HCT116 (cell line): ENCODE measurements at regions not wholly inside any gene's neighbourhood (a gene's known extent, or its start where the extent isn't known, plus 50 kb on each side); places are given as distances from the start of the nearest gene placed in this dataset.

Experiments
- ATAC-seq: fragments of 200-7000 bp; cut with Tn5 transposase; 2 replicates; pipeline ENCODE4 v1.9.1; 2020; ENCODE audit warnings: mild to moderate bottlenecking, moderate library complexity
- BruUV-seq: library from RNA; stranded (reverse); fragments of 400-500 nt; replicated peaks from 2 replicates; lab custom pipeline; 2021; lab: Mats Ljungman, UMichigan
- CTCF ChIA-PET: fragments of 300-600 bp; sonication (Branson Sonifier 250); formaldehyde crosslinking; loops from one replicate; lab custom pipeline; 2021; ENCODE audit warnings: antibody characterized with exemption; lab: Charles Lee
- POLR2A ChIA-PET: fragments of 300-600, 350-600 bp; sonication (Branson Sonifier 250); formaldehyde crosslinking; loops from one replicate; lab custom pipeline; 2021; ENCODE audit warnings: antibody characterized with exemption; lab: Charles Lee
- RAD21 ChIA-PET, 2 experiments: fragments of 300-600 bp; sonication (Branson Sonifier 250); formaldehyde crosslinking; loops; one replicate each; lab custom pipeline; 2023; ENCODE audit warnings: low total read pairs in 2 of 2; ENCODE audit not compliant: uncharacterized antibody in 2 of 2, unreplicated experiment in 2 of 2, low non-redundant PET in 1 of 2; lab: Charles Lee
- DNase-seq: peaks from one replicate; pipeline ENCODE4 v3.0.0-alpha.2; 2010; ENCODE audit warnings: low read depth, low spot score
- H2AFZ ChIP-seq: fragments of 200-600 bp; shearing (Covaris generic), sonication (generic); 2 replicates; pipeline ENCODE4 v1.6.1; 2017; ENCODE audit warnings: low read depth, mixed run types, mixed read lengths, antibody characterized with exemption, low read length; ENCODE audit not compliant: poor library complexity, severe bottlenecking
- H3K27ac ChIP-seq: 2 replicates; pipeline ENCODE4 v1.5.1; 2012; ENCODE audit warnings: low read depth, low read length
- H3K27me3 ChIP-seq: fragments of 200-600 bp; sonication (generic); 2 replicates; pipeline ENCODE4 v1.6.1; 2016; ENCODE audit warnings: mixed run types, low read length, mixed read lengths; ENCODE audit not compliant: insufficient read depth
- H3K36me3 ChIP-seq, 2 experiments: fragments of 200-500 bp in 1 of 2; fragments of 200-600 bp in 1 of 2; sonication (Bioruptor generic) in 1 of 2; sonication (generic) in 1 of 2; 2 replicates each; pipeline versions ENCODE4 v1.5.1 to v1.6.1; 2014 to 2016; ENCODE audit warnings: low read length in 2 of 2, inconsistent platforms in 1 of 2, mixed read lengths in 1 of 2, mixed run types in 1 of 2; ENCODE audit not compliant: insufficient read depth in 2 of 2, control insufficient read depth in 1 of 2
- H3K4me1 ChIP-seq, 2 experiments: fragments of 200-600 bp in 1 of 2; sonication (generic) in 1 of 2; 2 replicates each; pipeline versions ENCODE4 v1.5.1 to v1.6.1; 2012 to 2017; ENCODE audit warnings: low read length in 2 of 2, inconsistent platforms in 1 of 2, mild to moderate bottlenecking in 1 of 2, mixed read lengths in 1 of 2, mixed run types in 1 of 2, moderate library complexity in 1 of 2; ENCODE audit not compliant: insufficient read depth in 2 of 2, control insufficient read depth in 1 of 2
- H3K4me2 ChIP-seq: fragments of 200-600 bp; sonication (generic); 2 replicates; pipeline ENCODE4 v1.6.1; 2017; ENCODE audit warnings: mixed run types, low read length, mixed read lengths
- H3K4me3 ChIP-seq, 2 experiments: fragments of 200-600 bp in 1 of 2; sonication (generic) in 1 of 2; replicated peaks in 1 of 2; 2 replicates each; pipeline ENCODE4 v1.5.1; 2011 to 2016; ENCODE audit warnings: low read length in 2 of 2, control low read depth in 1 of 2, low read depth in 1 of 2, mild to moderate bottlenecking in 1 of 2, mixed read lengths in 1 of 2, mixed run types in 1 of 2
- H3K79me2 ChIP-seq: fragments of 200-600 bp; sonication (generic); 2 replicates; pipeline ENCODE4 v1.6.1; 2017; ENCODE audit warnings: mild to moderate bottlenecking, mixed run types, low read length, moderate library complexity, mixed read lengths; ENCODE audit not compliant: insufficient read depth
- H3K9ac ChIP-seq: fragments of 200-600 bp; sonication (generic); 2 replicates; pipeline ENCODE4 v1.6.1; 2016; ENCODE audit warnings: low read length, mixed read lengths
- H3K9me2 ChIP-seq: fragments of 200-600 bp; sonication (generic), shearing (Covaris generic); 2 replicates; pipeline ENCODE4 v1.6.1; 2017; ENCODE audit warnings: mixed run types, mild to moderate bottlenecking, moderate library complexity; ENCODE audit not compliant: insufficient read depth
- H3K9me3 ChIP-seq, 2 experiments: fragments of 200-500 bp in 1 of 2; fragments of 200-600 bp in 1 of 2; sonication (Bioruptor generic) in 1 of 2; sonication (generic) in 1 of 2; 2 replicates each; pipeline ENCODE4 v1.6.1; 2014 to 2017; ENCODE audit warnings: low read length in 2 of 2, mixed read lengths in 2 of 2, inconsistent platforms in 1 of 2, low read depth in 1 of 2, mild to moderate bottlenecking in 1 of 2, mixed run types in 1 of 2, moderate library complexity in 1 of 2; ENCODE audit not compliant: control insufficient read depth in 1 of 2, insufficient read depth in 1 of 2
- H4K20me1 ChIP-seq: fragments of 200-600 bp; sonication (generic), shearing (Covaris generic); 2 replicates; pipeline ENCODE4 v1.6.1; 2017; ENCODE audit warnings: mixed run types, mild to moderate bottlenecking, moderate library complexity; ENCODE audit not compliant: insufficient read depth
- ATF3 ChIP-seq: IDR thresholded peaks from 2 replicates; pipeline ENCODE4 v1.6.1; 2012
- CBX3 ChIP-seq: IDR thresholded peaks from 2 replicates; pipeline ENCODE4 v1.6.1; 2012; ENCODE audit warnings: low read depth
- CEBPB ChIP-seq: IDR thresholded peaks from 2 replicates; pipeline ENCODE4 v1.6.1; 2012; ENCODE audit warnings: low read depth
- CTCF ChIP-seq, 3 experiments: fragments of 200-600 bp in 1 of 3; sonication (generic) in 1 of 3; IDR thresholded peaks in 2 of 3; conservative IDR thresholded peaks in 1 of 3; 2 replicates each; pipeline ENCODE4 v1.5.1; 2012 to 2017; ENCODE audit warnings: low read depth in 2 of 3, low read length in 2 of 3, antibody characterized with exemption in 1 of 3, borderline replicate concordance in 1 of 3, control low read depth in 1 of 3, mild to moderate bottlenecking in 1 of 3, mixed read lengths in 1 of 3, mixed run types in 1 of 3, moderate library complexity in 1 of 3; ENCODE audit not compliant: insufficient read depth in 1 of 3
- EGR1 ChIP-seq: IDR thresholded peaks from 2 replicates; pipeline ENCODE4 v1.6.1; 2012; ENCODE audit warnings: low read depth
- ELF1 ChIP-seq: IDR thresholded peaks from 2 replicates; pipeline ENCODE4 v1.6.1; 2012; ENCODE audit warnings: low read depth, borderline replicate concordance
- EZH2 ChIP-seq: fragments of 200-600 bp; sonication (generic); IDR thresholded peaks from 2 replicates; pipeline ENCODE4 v1.6.1; 2017; ENCODE audit warnings: antibody characterized with exemption, mixed run types
- FOSL1 ChIP-seq: IDR thresholded peaks from 2 replicates; pipeline ENCODE4 v1.6.1; 2012; ENCODE audit warnings: low read depth
- JUND ChIP-seq: IDR thresholded peaks from 2 replicates; pipeline ENCODE4 v1.6.1; 2012
- MAX ChIP-seq: IDR thresholded peaks from 2 replicates; pipeline ENCODE4 v1.6.1; 2012
- POLR2AphosphoS5 ChIP-seq: IDR thresholded peaks from 2 replicates; pipeline ENCODE4 v1.6.1; 2011; ENCODE audit warnings: mild to moderate bottlenecking, low read depth, low read length, moderate library complexity
- RAD21 ChIP-seq: IDR thresholded peaks from 2 replicates; pipeline ENCODE4 v1.6.1; 2012; ENCODE audit warnings: low read depth, mild to moderate bottlenecking
- REST ChIP-seq: IDR thresholded peaks from 2 replicates; pipeline ENCODE4 v1.6.1; 2012; ENCODE audit warnings: low read depth
- SIN3A ChIP-seq: IDR thresholded peaks from 2 replicates; pipeline ENCODE4 v1.6.1; 2012; ENCODE audit warnings: low read depth
- SP1 ChIP-seq: IDR thresholded peaks from 2 replicates; pipeline ENCODE4 v1.6.1; 2012; ENCODE audit warnings: low read depth
- TCF7L2 ChIP-seq: IDR thresholded peaks from 2 replicates; pipeline ENCODE4 v1.7.0; 2011; ENCODE audit warnings: borderline replicate concordance, inconsistent platforms; ENCODE audit not compliant: insufficient read depth, insufficient read length; ENCODE audit errors: extremely low read depth
- YY1 ChIP-seq: IDR thresholded peaks from 2 replicates; pipeline ENCODE4 v1.6.1; 2011; ENCODE audit warnings: low read length, low read depth, moderate library complexity, mild to moderate bottlenecking; ENCODE audit not compliant: insufficient replicate concordance; ENCODE audit errors: extremely low read depth
- ZBTB33 ChIP-seq: IDR thresholded peaks from 2 replicates; pipeline ENCODE4 v1.6.1; 2011; ENCODE audit warnings: mild to moderate bottlenecking, low read length, moderate library complexity; ENCODE audit not compliant: insufficient replicate concordance; ENCODE audit errors: extremely low read depth
- ZFX ChIP-seq: fragments of 450-650 bp; IDR thresholded peaks from 2 replicates; pipeline ENCODE4 v1.6.1; 2017
- ZNF274 ChIP-seq: fragments of 200-500 bp; sonication (Bioruptor generic); IDR thresholded peaks from 2 replicates; pipeline ENCODE4 v1.6.1; 2014; ENCODE audit warnings: mild to moderate bottlenecking, low read depth, low read length, inconsistent platforms
- intact Hi-C: fragments of 100-400 bp; cut with micrococcal nuclease; formaldehyde crosslinking; loops from 2 replicates; pipeline ENCODE4 v1.10.0; 2022

- DNase-seq (no peak), ATAC-seq (no peak)
- no peaks in the 10 kb centered on the region for H3K79me2 ChIP-seq
- H3K4me1 ChIP-seq, result no peaks in the 10 kb centered on the region
- no peak overlapping the region for H2AFZ ChIP-seq
- RAD21 ChIA-PET, result no interaction called here
- no TSS peak for BruUV-seq
- CTCF ChIA-PET, result no interaction called here
- no peak overlapping the region for H3K4me3 ChIP-seq
- intact Hi-C loops, result no loop called here
- H3K36me3 ChIP-seq, result no peaks in the 10 kb centered on the region
- no peaks in the 10 kb centered on the region for H3K27me3 ChIP-seq
- H4K20me1 ChIP-seq, result no peaks in the 10 kb centered on the region
- no peak overlapping the region for H3K27ac ChIP-seq
- TF ChIP-seq ZBTB33 (no peak), TCF7L2 (no peak), POLR2AphosphoS5 (no peak), SP1 (no peak), JUND (no peak), ELF1 (no peak), CEBPB (no peak), MAX (no peak), FOSL1 (no peak), RAD21 (no peak), ZNF274 (no peak), ATF3 (no peak), EGR1 (no peak), SIN3A (no peak), YY1 (no peak), CBX3 (no peak), REST (no peak), EZH2 (no peak), CTCF (IDR thresholded peaks at IDR 0.05 in 2 of 3, conservative IDR thresholded peaks at IDR 0.05 in 1 of 3; ENCODE audit: borderline replicate concordance in 1 of 3, insufficient read depth in 1 of 3, low read depth in 2 of 3, low read length in 2 of 3) (no peak), ZFX (no peak)
- TF ChIP-seq, all 23 proteins: peak for 0
- Histone ChIP-seq H3K9me2 (no peaks in the 10 kb centered on the region), H3K9ac (no peak overlapping the region), H3K4me2 (no peak overlapping the region), H3K9me3 (no peaks in the 10 kb centered on the region)
- POLR2A ChIA-PET, result no interaction called here
Measured at GRCh38 chr3:118269537-118270125, 765.0 kb downstream of the IGSF11 start.
